GM12878 (cell line): ENCODE measurements at regions not wholly inside any gene's neighbourhood (a gene's known extent, or its start where the extent isn't known, plus 50 kb on each side); places are given as distances from the start of the nearest gene placed in this dataset.

Experiments used
- ATAC-seq: fragments of 200-7000 bp; cut with Tn5 transposase; 3 replicates; pipeline ENCODE4 v1.9.1; 2020; ENCODE audit warnings: mild to moderate bottlenecking, moderate library complexity
- BruUV-seq: library from RNA; stranded (reverse); fragments of 400-500 nt; replicated peaks from 2 replicates; lab custom pipeline; 2021; lab: Mats Ljungman, UMichigan
- CTCF ChIA-PET: fragments of 300-600 bp; sonication (Branson Sonifier 250); formaldehyde crosslinking; extraction: SDS; loops from one replicate; lab custom pipeline; 2021; ENCODE audit warnings: inconsistent platforms; lab: Yijun Ruan, JAX
- POLR2A ChIA-PET: fragments of 350-600 bp; formaldehyde crosslinking; extraction: SDS; loops from one replicate; lab custom pipeline; 2021; ENCODE audit warnings: inconsistent platforms; lab: Charles Lee
- RAD21 ChIA-PET: fragments of 300-600 bp; sonication (Branson Sonifier 250); formaldehyde crosslinking; loops from one replicate; lab custom pipeline; 2023; ENCODE audit warnings: antibody characterized with exemption; ENCODE audit not compliant: unreplicated experiment; lab: Charles Lee
- SMC1A ChIA-PET: fragments of 300-600 bp; sonication (Branson Sonifier 250); formaldehyde crosslinking; loops from one replicate; lab custom pipeline; 2023; ENCODE audit not compliant: unreplicated experiment, uncharacterized antibody; lab: Charles Lee
- DNase-seq: peaks from one replicate; pipeline ENCODE4 v3.0.0-alpha.2; 2011; ENCODE audit warnings: low read depth, low spot score
- FAIRE-seq: peaks from 3 replicates; lab custom pipeline; 2011; peaks lifted over from hg19 to GRCh38; lab: Jason Lieb, UNC
- H2AFZ ChIP-seq: 2 replicates; pipeline ENCODE4 v1.6.0; 2011; ENCODE audit warnings: low read depth, low read length, control low read depth; ENCODE audit not compliant: control insufficient read depth
- H3K27ac ChIP-seq: 2 replicates; pipeline ENCODE4 v1.5.1; 2011; ENCODE audit warnings: control low read depth; ENCODE audit not compliant: control insufficient read depth, insufficient read depth
- H3K27me3 ChIP-seq, 2 experiments: replicated peaks in 1 of 2; 2 replicates each; pipeline versions ENCODE4 v1.6.0 to v1.6.1; 2011; ENCODE audit warnings: low read length in 1 of 2; ENCODE audit not compliant: control insufficient read depth in 2 of 2, insufficient read depth in 2 of 2
- H3K36me3 ChIP-seq, 2 experiments: 2 replicates each; pipeline ENCODE4 v1.5.1; 2011; ENCODE audit warnings: low read length in 1 of 2; ENCODE audit not compliant: control insufficient read depth in 2 of 2, insufficient read depth in 2 of 2
- H3K4me1 ChIP-seq: 2 replicates; pipeline ENCODE4 v1.6.1; 2011; ENCODE audit warnings: mild to moderate bottlenecking, low read length, moderate library complexity, mixed read lengths; ENCODE audit not compliant: control insufficient read depth, insufficient read depth
- H3K4me2 ChIP-seq: 2 replicates; pipeline ENCODE4 v1.6.0; 2011; ENCODE audit warnings: control low read depth; ENCODE audit not compliant: control insufficient read depth, insufficient read depth
- H3K4me3 ChIP-seq: fragments of 200-600 bp; sonication (generic); 2 replicates; pipeline ENCODE4 v1.5.1; 2016
- H3K79me2 ChIP-seq: 2 replicates; pipeline ENCODE4 v1.6.0; 2011; ENCODE audit warnings: low read length; ENCODE audit not compliant: control insufficient read depth, insufficient read depth
- H3K9ac ChIP-seq: 2 replicates; pipeline ENCODE4 v1.8.0; 2011; ENCODE audit warnings: low read length, control low read depth, mixed read lengths; ENCODE audit not compliant: control insufficient read depth, insufficient read depth
- H3K9me3 ChIP-seq: replicated peaks from 3 replicates; pipeline ENCODE4 v1.5.1; 2011; ENCODE audit warnings: mild to moderate bottlenecking, low read length; ENCODE audit not compliant: control insufficient read depth, insufficient read depth
- H4K20me1 ChIP-seq: 2 replicates; pipeline ENCODE4 v1.6.0; 2011; ENCODE audit not compliant: control insufficient read depth, insufficient read depth
- CEBPB ChIP-seq, 2 experiments: fragments of 150-350 bp in 1 of 2; IDR thresholded peaks; 2 replicates each; pipeline ENCODE4 v1.6.1; 2012 to 2014; ENCODE audit warnings: low read depth in 2 of 2, low read length in 2 of 2, borderline replicate concordance in 1 of 2, inconsistent platforms in 1 of 2
- KAT2A ChIP-seq: conservative IDR thresholded peaks from 2 replicates; pipeline ENCODE4 v1.6.1; 2011; ENCODE audit warnings: low read depth, low read length; ENCODE audit not compliant: control insufficient read depth
- PRDM15 ChIP-seq: fragments of 450-650 bp; formaldehyde crosslinking; IDR thresholded peaks from 2 replicates; pipeline ENCODE4 v1.4.0; 2020; ENCODE audit warnings: mild to moderate bottlenecking, moderate library complexity
- SMAD5 ChIP-seq: IDR thresholded peaks from 2 replicates; pipeline ENCODE4 v1.6.1; 2016; ENCODE audit warnings: antibody characterized with exemption, low read depth
- SUPT20H ChIP-seq: IDR thresholded peaks from 2 replicates; pipeline ENCODE4 v1.6.1; 2011; ENCODE audit warnings: low read depth, mild to moderate bottlenecking, low read length, moderate library complexity, borderline replicate concordance; ENCODE audit not compliant: control insufficient read depth
- WGBS: methylation state at CpG from one replicate; pipeline ENCODE4 v1.1.6; 2016; ENCODE audit warnings: low lambda C conversion rate; ENCODE audit not compliant: insufficient replicate concordance, insufficient coverage; ENCODE audit errors: missing lambda C conversion rate; 5-methylcytosine and 5-hydroxymethylcytosine counted together
- in situ Hi-C: fragments of 300-500 bp; cut with MboI; formaldehyde crosslinking; loops from 9 replicates; pipeline ENCODE4 v1.14.3; 2018; ENCODE audit warnings: mixed read lengths
- intact Hi-C: fragments of 100-400 bp; cut with micrococcal nuclease; formaldehyde crosslinking; loops from one replicate; pipeline ENCODE4 v1.14.2; 2022; ENCODE audit not compliant: unreplicated experiment
- TF ChIP-seq, protein P1 (sequence below): fragments of 450-650 bp; formaldehyde crosslinking; IDR thresholded peaks from 2 replicates; pipeline ENCODE4 v1.5.0; 2022; ENCODE audit warnings: mild to moderate bottlenecking, missing genetic modification characterization
- TF ChIP-seq, protein P2 (sequence below): fragments of 450-650 bp; IDR thresholded peaks from 2 replicates; pipeline ENCODE4 v1.6.1; 2017; ENCODE audit warnings: mild to moderate bottlenecking, low read depth, inconsistent platforms; ENCODE audit not compliant: poor library complexity, severe bottlenecking

GRCh38 chr1:118264343-118264742, 79.3 kb upstream of the SPAG17 start:
- ATAC-seq, result no peak
- no peaks in the 10 kb centered on the region for H3K36me3 ChIP-seq
- no peaks in the 10 kb centered on the region for H3K27me3 ChIP-seq
- ChIA-PET CTCF (interaction anchor here (0.8 kb wide), 1 partner anchor 16 kb away, joined by 3 read pairs; no protein-coding TSS in a partner anchor), POLR2A (no interaction called here), SMC1A (no interaction called here), RAD21 (no interaction called here)
- no peaks in the 10 kb centered on the region for H3K4me1 ChIP-seq
- TF ChIP-seq KAT2A (no peak), PRDM15 (CRISPR knock-in tag) (no peak)
- in situ Hi-C loops, result no loop called here
- no TSS peak for BruUV-seq
- no peak overlapping the region for H2AFZ ChIP-seq
- no peaks in the 10 kb centered on the region for H4K20me1 ChIP-seq
- no peak for FAIRE-seq
- intact Hi-C loops, result no loop called here
- H3K9ac ChIP-seq, result no peak overlapping the region
- DNase-seq, result no peak
- H3K27ac ChIP-seq, result no peak overlapping the region
- no peak overlapping the region for H3K4me3 ChIP-seq
- H3K4me2 ChIP-seq, result no peak overlapping the region
- H3K79me2 ChIP-seq, result no peaks in the 10 kb centered on the region
- H3K9me3 ChIP-seq, result no peaks in the 10 kb centered on the region
- WGBS, result 45% methylated on average over 3 of the region's 3 CpGs

DNA sequence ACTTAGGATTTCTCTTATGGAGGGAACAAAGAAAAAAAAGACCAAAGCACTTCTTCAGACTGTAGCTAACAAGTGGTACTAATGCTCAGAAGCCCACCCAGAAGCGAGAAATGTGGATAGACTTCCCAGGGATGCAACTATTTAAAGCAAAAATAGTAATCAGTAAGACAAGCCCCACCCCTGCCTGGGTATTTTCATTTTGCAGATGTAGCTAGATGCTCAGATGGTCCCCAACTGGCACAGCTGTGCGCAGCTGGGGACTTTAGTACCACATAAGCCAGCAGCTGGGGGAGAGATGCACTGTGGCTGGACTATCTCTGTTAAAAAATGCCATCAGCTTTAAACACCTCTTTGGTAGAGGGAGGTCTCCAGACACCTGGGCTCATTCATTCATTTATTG, 77.8 kb upstream of the SPAG17 start:
- FAIRE-seq, result no peak
- H3K4me1 ChIP-seq, result no peaks in the 10 kb centered on the region
- no peaks in the 10 kb centered on the region for H4K20me1 ChIP-seq
- H3K36me3 ChIP-seq, result no peaks in the 10 kb centered on the region
- ChIA-PET POLR2A (no interaction called here), RAD21 (no interaction called here), CTCF (no interaction called here), SMC1A (no interaction called here)
- H3K79me2 ChIP-seq, result no peaks in the 10 kb centered on the region
- no peak overlapping the region for H3K4me3 ChIP-seq
- no peak overlapping the region for H3K9ac ChIP-seq
- intact Hi-C loops (no loop called here), in situ Hi-C loops (no loop called here)
- WGBS, result 0% methylated on average over 2 of the region's 2 CpGs
- H3K27me3 ChIP-seq, result no peaks in the 10 kb centered on the region
- no peaks in the 10 kb centered on the region for H3K9me3 ChIP-seq
- H3K27ac ChIP-seq, result no peak overlapping the region
- no peak overlapping the region for H2AFZ ChIP-seq
- H3K4me2 ChIP-seq, result no peak overlapping the region
- ATAC-seq, result no peak
- no TSS peak for BruUV-seq
- DNase-seq, result no peak
- TF ChIP-seq CEBPB (IDR thresholded peaks at IDR 0.05; ENCODE audit: borderline replicate concordance in 1 of 2, low read depth in 2 of 2, low read length in 2 of 2) (no peak), SMAD5 (no peak), SUPT20H (no peak)
- TF ChIP-seq, protein P1, sequence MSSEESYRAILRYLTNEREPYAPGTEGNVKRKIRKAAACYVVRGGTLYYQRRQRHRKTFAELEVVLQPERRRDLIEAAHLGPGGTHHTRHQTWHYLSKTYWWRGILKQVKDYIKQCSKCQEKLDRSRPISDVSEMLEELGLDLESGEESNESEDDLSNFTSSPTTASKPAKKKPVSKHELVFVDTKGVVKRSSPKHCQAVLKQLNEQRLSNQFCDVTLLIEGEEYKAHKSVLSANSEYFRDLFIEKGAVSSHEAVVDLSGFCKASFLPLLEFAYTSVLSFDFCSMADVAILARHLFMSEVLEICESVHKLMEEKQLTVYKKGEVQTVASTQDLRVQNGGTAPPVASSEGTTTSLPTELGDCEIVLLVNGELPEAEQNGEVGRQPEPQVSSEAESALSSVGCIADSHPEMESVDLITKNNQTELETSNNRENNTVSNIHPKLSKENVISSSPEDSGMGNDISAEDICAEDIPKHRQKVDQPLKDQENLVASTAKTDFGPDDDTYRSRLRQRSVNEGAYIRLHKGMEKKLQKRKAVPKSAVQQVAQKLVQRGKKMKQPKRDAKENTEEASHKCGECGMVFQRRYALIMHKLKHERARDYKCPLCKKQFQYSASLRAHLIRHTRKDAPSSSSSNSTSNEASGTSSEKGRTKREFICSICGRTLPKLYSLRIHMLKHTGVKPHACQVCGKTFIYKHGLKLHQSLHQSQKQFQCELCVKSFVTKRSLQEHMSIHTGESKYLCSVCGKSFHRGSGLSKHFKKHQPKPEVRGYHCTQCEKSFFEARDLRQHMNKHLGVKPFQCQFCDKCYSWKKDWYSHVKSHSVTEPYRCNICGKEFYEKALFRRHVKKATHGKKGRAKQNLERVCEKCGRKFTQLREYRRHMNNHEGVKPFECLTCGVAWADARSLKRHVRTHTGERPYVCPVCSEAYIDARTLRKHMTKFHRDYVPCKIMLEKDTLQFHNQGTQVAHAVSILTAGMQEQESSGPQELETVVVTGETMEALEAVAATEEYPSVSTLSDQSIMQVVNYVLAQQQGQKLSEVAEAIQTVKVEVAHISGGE (CRISPR knock-in tag), result no peak
- TF ChIP-seq, protein P2, sequence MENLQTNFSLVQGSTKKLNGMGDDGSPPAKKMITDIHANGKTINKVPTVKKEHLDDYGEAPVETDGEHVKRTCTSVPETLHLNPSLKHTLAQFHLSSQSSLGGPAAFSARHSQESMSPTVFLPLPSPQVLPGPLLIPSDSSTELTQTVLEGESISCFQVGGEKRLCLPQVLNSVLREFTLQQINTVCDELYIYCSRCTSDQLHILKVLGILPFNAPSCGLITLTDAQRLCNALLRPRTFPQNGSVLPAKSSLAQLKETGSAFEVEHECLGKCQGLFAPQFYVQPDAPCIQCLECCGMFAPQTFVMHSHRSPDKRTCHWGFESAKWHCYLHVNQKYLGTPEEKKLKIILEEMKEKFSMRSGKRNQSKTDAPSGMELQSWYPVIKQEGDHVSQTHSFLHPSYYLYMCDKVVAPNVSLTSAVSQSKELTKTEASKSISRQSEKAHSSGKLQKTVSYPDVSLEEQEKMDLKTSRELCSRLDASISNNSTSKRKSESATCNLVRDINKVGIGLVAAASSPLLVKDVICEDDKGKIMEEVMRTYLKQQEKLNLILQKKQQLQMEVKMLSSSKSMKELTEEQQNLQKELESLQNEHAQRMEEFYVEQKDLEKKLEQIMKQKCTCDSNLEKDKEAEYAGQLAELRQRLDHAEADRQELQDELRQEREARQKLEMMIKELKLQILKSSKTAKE, result no peak
